HG03135 (cell line): ENCODE measurements at regions not wholly inside any gene's neighbourhood (a gene's known extent, or its start where the extent isn't known, plus 50 kb on each side); places are given as distances from the start of the nearest gene placed in this dataset.
"Not testable (repeated sequence)": the region's sequence is repeated elsewhere in the genome, so short reads cannot be mapped to it uniquely, and the experiment has no call there.

Source experiments
- ATAC-seq: cut with Tn5 transposase; IDR thresholded peaks from one replicate; pipeline ENCODE4 v1.9.1; 2021; ENCODE audit warnings: mild to moderate bottlenecking, moderate library complexity; ENCODE audit not compliant: unreplicated experiment

- no peak for ATAC-seq
These were observed 193.2 kb downstream of the GOLGA6L6 start for GRCh38 chr15:20348291-20348899.

GRCh38 chr15:20346082-20346805 is 195.4 kb downstream of the GOLGA6L6 start:
- no peak for ATAC-seq

- ATAC-seq, result no peak
These were observed 196.1 kb downstream of the GOLGA6L6 start for GRCh38 chr15:20345401-20345958.

- ATAC-seq, result no peak
These were observed 196.8 kb downstream of the GOLGA6L6 start for GRCh38 chr15:20344601-20345400.

GRCh38 chr15:20343395-20344211 is 198.0 kb downstream of the GOLGA6L6 start:
- ATAC-seq, result not testable (repeated sequence)

- ATAC-seq, result not testable (repeated sequence)
These were observed 198.8 kb downstream of the GOLGA6L6 start for GRCh38 chr15:20342601-20343394.

- ATAC-seq, result no peak
These were observed 199.5 kb downstream of the GOLGA6L6 start for GRCh38 chr15:20341901-20342600.

GRCh38 chr15:20340931-20341661 is 200.5 kb downstream of the GOLGA6L6 start:
- no peak for ATAC-seq

- ATAC-seq, result no peak
These were observed 201.2 kb downstream of the GOLGA6L6 start for GRCh38 chr15:20340331-20340811.

GRCh38 chr15:20339086-20339791 is 202.4 kb downstream of the GOLGA6L6 start:
- ATAC-seq, result not testable (repeated sequence)

GRCh38 chr15:20338671-20339070 is 202.9 kb downstream of the GOLGA6L6 start:
- ATAC-seq, result not testable (repeated sequence)

GRCh38 chr15:20337238-20337637 is 204.4 kb downstream of the GOLGA6L6 start:
- ATAC-seq, result not testable (repeated sequence)

- ATAC-seq, result not testable (repeated sequence)
These were observed 207.1 kb downstream of the GOLGA6L6 start for GRCh38 chr15:20334451-20334850.

GRCh38 chr15:20325751-20326150 is 215.8 kb downstream of the GOLGA6L6 start:
- not testable (repeated sequence) for ATAC-seq

GRCh38 chr15:20317132-20317531 is 224.5 kb downstream of the GOLGA6L6 start:
- ATAC-seq, result not testable (repeated sequence)

GRCh38 chr15:20311014-20311680 is 230.5 kb downstream of the GOLGA6L6 start:
- not testable (repeated sequence) for ATAC-seq

- no peak for ATAC-seq
These were observed 231.0 kb downstream of the GOLGA6L6 start for GRCh38 chr15:20310603-20311002.
